Activated CD4-positive, alpha-beta T cell treated with anti-CD3 and anti-CD28 coated beads, Interleukin-2, amount 50 U/mL, for 16 hours (primary cell): ENCODE measurements at regions not wholly inside any gene's neighbourhood (a gene's known extent, or its start where the extent isn't known, plus 50 kb on each side); places are given as distances from the start of the nearest gene placed in this dataset.

Source experiments
- DNase-seq: peaks from one replicate; pipeline ENCODE4 v3.0.0-alpha.2; 2020

GRCh38 chr10:44196336-44196735 is 188.6 kb downstream of the CXCL12 start:
- no peak for DNase-seq

GRCh38 chr10:44196008-44196320 is 188.9 kb downstream of the CXCL12 start:
- DNase-seq, result no peak

- no peak for DNase-seq
Measured at GRCh38 chr10:44195112-44196007, 189.5 kb downstream of the CXCL12 start.

- DNase-seq, result no peak
Measured at GRCh38 chr10:44194435-44194834, 190.5 kb downstream of the CXCL12 start.

GRCh38 chr10:44193567-44194220 is 191.2 kb downstream of the CXCL12 start:
- no peak for DNase-seq

- no peak for DNase-seq
Measured at GRCh38 chr10:44193166-44193565, 191.7 kb downstream of the CXCL12 start.

- DNase-seq, result no peak
Measured at GRCh38 chr10:44192435-44192834, 192.5 kb downstream of the CXCL12 start.

- DNase-seq, result no peak
Measured at GRCh38 chr10:44190541-44190940, 194.4 kb downstream of the CXCL12 start.

GRCh38 chr10:44186821-44187220 is 198.1 kb downstream of the CXCL12 start:
- no peak for DNase-seq

- DNase-seq, result no peak
Measured at GRCh38 chr10:44186150-44186549, 198.7 kb downstream of the CXCL12 start.

- DNase-seq, result no peak
Measured at GRCh38 chr10:44185315-44185666, 199.6 kb downstream of the CXCL12 start.

GRCh38 chr10:44184633-44185314 is 200.1 kb downstream of the CXCL12 start:
- no peak for DNase-seq

- DNase-seq, result no peak
Measured at GRCh38 chr10:44183667-44184632, 200.9 kb downstream of the CXCL12 start.

- no peak for DNase-seq
Measured at GRCh38 chr10:44182909-44183308, 202.0 kb downstream of the CXCL12 start.

GRCh38 chr10:44180321-44181168 is 204.4 kb downstream of the CXCL12 start:
- DNase-seq, result no peak

GRCh38 chr10:44178856-44179255 is 206.0 kb downstream of the CXCL12 start:
- no peak for DNase-seq

GRCh38 chr10:44178281-44178680 is 206.6 kb downstream of the CXCL12 start:
- DNase-seq, result no peak

- no peak for DNase-seq
Measured at GRCh38 chr10:44177610-44178009, 207.3 kb downstream of the CXCL12 start.

- DNase-seq, result no peak
Measured at GRCh38 chr10:44176311-44176710, 208.6 kb downstream of the CXCL12 start.

- DNase-seq, result no peak
Measured at GRCh38 chr10:44173608-44173894, 211.3 kb downstream of the CXCL12 start.

GRCh38 chr10:44172883-44173607 is 211.9 kb downstream of the CXCL12 start:
- no peak for DNase-seq
